ENCODE measurements at regions not wholly inside any gene's neighbourhood (a gene's known extent, or its start where the extent isn't known, plus 50 kb on each side); places are given as distances from the start of the nearest gene placed in this dataset.
"Not testable (repeated sequence)": the region's sequence is repeated elsewhere in the genome, so short reads cannot be mapped to it uniquely, and the experiment has no call there.

DNA sequence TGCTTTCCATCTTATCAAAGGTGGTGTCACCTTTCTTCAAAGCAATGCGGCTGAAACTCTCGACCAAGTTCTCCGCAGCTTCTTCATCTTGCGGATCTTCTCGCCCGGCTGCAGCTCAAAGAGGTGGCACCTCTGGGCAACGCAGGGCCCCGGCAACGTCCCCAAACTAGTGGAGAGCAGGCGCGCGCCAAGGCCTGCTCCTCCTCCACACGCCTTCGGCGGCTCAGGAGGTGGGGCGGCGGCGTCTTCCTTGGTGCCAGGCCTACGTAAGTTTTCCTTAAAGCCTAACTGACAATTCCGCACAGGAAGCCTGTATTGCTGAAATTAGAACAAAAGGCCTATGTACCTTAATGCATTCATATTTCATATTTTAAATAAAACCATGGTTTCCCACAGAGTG is 112.0 kb downstream of the TMX1 start:
- no peak for DNase-seq

DNA sequence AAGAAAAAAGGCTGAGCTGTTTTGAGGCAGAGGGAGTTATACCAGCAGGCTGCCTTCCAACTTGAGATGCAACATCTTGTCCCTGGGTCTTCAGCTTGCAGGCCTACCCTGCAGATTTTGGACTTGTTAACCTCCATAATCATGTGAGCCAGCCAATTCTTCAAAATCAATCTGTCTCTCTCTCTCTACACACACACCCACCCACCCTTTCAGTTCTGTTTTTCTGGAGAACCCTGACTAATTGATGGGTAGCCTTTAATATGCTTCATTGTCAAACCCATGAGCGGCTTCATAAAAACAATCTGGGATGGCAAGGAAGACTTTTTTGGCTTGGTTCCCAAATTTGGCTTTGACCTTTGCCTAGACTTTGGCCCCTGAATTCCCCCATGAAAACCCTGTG is 113.9 kb downstream of the TMX1 start:
- no peak for DNase-seq

DNA sequence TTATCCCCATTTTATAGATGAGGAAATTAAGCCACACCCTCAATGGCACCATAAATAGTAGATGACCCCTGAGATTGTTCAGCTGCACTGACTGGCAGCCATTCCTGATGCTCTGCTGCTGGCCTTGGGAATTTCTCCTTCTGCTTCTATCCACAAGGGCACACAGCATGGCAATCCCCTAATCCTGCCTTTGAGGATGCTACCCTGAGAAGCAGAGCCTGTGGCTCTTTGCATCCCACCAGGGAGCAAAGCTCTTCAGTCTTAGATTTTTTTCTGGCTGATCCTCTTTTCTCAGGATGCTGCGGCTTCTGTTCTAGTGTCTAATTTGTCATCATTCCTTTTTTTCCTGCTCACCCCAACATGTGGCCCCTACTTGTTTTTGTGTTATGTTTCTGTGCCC is 114.8 kb downstream of the TMX1 start:
- no peak for DNase-seq

DNA sequence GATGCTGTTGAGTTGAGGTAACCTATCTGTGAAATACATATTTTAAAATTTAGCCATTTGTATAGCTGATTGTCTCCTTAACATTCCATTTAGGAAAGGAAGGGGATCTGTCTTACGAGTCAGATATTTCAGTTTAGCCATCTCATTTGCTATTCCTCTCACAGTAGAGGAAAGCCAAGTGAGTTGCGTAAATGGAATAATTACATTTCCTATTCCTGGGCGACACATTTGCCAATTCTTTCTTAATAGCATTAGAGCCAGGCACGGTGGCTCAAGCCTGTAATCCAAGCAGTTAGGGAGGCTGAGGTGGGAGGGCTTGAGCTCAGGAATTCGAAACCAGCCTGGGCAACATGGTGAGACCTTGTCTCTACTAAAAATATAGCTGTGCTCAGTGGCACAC is 116.3 kb downstream of the TMX1 start:
- DNase-seq: no peak

DNA sequence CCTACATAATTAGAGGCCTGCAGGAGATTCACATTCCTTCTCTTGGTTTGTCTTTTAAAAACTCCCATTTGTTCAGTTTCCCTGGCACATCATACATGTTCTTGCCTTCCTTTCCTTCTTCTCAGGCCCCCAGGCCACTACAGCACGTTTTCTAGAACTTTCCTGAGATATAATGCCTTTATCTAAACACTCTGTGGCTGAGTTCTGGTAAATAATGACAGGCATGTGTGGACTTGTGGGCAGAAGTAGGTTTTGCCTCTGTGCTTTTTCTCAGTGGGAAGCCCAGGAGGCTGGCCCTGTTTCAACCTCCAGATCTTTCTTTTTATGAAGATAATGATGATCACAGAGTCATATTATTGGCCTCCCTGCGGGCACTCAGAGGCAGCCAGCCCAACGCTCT is 117.2 kb downstream of the TMX1 start:
- no peak for DNase-seq

DNA sequence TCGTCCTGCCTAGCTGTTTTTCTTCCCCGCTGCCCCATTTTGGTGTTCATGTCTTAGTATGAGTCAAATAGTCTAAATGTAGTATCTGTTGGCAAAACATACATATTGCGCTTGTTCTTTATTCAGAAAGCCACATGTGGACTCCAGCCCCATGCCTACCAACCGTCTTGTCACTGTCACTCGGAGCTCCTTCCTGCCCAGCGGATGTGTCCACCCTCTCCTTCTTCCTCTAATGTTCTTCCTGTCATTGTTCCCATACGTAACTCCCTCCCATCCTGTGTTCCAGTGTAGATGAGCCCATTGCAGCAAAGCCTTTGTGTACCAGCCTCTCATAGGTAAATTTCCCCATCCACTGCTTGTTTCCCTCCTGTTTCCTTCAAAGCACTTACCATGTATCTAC is 120.5 kb downstream of the TMX1 start:
- DNase-seq: no peak

DNA sequence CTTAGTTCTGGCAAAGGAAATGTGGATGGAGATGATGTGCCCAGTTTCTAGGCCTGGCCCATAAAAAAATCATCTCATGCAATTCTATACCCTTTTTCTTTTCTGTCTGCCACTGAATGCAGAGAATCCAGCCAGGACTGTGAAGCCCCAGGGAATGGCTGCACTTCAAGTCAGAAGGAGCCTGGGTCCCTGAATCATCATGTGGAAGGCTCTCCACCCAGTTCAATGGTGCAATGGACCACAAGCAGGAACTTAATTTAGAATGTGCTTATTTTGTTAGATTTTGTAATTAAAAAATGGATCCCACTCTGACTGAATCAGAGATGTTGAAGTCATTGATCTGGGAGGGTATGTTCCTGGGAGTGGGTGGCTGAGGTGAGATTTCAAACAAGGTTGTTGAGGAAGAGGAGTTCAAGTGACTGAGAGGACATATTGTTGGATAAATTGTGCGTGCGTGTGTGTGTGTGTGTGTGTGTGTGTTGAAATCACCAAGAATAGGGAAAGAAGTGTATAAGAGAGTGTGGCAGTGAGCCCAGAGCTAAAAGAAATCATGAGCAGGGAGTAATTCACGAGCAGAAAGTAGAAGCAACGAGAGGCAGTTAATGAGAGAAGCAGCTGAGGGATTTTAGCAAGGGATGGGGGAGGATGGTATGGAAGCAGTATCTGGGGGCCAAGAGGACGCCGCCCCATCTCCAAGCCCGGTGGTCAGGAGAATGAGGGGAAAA is 125.4 kb downstream of the TMX1 start:
- no peak for DNase-seq

DNA sequence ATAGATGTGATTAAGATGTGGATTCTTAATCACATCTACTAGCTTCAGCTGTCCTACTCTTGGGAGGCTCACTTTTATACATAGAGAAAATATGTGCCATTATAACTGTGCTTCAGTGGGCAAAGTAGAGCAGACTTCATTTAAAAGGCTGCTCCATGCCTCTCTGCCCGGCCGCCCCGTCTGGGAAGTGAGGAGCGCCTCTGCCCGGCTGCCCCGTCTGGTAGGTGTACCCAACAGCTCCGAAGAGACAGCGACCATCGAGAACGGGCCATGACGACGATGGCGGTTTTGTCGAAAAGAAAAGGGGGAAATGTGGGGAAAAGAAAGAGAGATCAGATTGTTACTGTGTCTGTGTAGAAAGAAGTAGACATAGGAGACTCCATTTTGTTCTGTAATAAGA is 126.4 kb downstream of the TMX1 start:
- DNase-seq: not testable (repeated sequence)

DNA sequence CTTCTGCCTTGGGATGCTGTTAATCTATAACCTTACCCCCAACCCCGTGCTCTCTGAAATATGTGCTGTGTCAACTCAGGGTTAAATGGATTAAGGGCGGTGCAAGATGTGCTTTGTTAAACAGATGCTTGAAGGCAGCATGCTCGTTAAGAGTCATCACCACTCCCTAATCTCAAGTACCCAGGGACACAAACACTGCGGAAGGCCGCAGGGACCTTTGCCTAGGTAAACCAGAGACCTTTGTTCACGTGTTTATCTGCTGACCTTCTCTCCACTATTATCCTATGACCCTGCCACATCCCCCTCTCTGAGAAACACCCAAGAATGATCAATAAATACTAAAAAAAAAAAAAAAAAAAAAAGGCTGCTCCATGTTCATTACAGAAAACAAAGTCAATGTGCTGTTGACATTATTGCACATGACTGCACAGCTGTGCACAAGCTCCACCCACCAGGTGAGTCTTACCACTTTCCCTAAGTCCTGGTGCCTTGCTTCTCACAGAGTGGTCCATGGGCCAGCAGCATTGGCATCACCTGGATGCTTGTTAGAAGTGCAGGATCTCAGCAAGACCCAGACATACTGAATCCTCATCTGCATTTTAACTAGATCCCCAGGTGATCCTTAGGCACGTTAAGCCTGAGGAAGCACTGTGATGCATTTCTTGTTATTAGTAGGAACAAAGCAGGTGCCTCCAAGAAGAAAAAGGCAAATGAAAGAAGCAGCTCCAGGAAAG is 127.0 kb downstream of the TMX1 start:
- not testable (repeated sequence) for DNase-seq

DNA sequence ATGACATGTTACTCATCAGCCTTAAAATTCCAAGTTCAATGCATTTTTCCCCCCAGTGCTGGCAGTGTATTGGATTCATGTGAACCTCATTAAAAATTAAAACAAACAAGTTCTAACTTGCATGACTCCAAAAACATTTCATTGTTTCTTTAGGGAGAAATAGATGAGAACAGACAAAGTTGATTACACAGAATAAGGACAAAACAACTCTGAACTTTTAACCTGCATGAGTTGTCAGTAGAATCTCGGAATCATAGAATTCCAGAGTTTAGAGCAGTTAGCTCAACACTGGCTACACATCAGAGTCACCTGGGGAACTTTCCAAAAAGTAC is 127.5 kb downstream of the TMX1 start:
- no peak for DNase-seq

DNA sequence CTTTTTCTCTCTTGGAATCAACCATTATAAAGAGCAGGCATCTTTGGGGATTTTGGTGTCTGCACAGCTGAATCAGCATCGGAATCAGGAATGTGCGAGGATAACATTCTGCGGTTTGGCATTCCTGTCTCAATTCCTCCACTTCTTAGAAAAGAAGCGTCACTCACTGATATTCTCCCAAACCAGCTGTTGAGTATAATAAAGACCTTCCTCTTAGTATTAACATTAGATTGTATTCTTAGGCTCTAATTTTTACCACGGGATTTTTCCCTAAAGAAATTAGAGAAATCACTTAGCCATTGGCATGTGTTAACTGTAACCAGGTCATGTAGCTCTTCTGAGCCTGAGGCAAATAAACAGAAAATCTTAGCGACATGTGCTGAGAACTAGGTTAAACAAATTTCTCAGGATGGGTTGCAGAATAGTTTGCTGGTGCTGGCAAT is 128.7 kb downstream of the TMX1 start:
- DNase-seq: no peak

DNA sequence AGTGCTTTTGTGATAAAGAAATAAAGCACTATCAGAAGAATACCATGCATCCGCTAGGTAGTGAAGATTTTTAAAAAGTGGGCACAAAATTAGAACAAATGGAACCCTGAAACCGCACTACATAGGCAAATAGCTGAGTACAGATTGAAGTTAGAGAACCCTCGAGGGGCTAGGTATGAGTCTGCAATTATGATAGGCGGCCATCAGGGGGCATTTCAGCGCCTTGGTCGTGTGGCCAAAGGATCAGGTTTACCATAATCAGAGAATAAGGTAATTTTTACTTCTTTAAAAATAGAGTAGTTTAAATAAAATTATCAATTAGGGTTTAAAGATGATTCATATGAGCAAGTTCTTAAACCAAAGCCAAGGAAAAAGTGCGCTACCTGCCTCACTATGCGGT is 129.8 kb downstream of the TMX1 start:
- DNase-seq: no peak

DNA sequence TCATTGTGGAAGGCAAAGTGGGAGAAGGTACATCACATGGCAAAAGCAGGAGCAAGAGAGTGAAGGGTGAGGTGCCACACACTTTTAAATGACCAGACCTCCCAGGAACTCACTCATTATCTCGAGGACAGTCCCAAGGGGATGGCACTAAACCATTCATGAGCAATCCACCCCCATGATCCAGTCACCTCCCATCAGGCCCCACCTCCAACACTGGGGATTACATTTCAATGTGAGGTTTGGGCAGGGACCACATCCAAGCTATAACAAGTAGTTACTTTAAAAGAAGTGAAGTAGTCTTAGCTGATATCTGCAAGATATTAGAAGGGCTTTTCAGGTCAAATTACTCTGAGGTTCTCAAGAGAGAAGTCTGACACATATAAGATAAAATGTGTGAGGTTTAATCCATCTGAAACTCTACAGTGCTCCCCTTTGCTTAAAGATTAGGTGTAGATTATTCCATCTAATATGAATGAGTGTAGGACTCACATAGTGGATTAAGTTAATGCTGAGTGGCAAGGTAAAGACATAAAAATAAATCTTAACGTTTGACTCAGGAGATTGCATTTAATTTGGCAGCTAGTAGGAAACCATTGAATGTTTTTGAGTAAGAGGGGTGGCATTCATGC is 130.8 kb downstream of the TMX1 start:
- no peak for DNase-seq

DNA sequence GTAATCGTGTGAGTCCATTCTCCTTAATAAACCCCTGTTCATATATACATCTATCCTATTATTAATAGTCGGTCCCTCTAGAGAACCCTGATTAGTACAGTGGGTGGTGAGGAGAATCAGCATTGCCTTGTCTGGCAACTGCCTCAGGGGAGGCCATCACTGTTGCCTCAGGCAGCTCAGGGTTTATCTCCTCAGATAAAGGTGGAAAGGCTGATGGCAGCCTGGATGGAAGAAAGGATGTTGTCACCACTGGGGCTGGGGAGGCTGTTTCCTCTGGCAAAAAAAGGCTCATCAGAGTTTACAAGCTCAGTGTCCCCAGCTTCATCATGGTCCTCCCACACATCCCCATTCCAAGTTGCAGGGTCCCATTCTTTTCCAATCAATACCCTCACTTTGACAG is 137.1 kb downstream of the TMX1 start:
- not testable (repeated sequence) for DNase-seq

DNA sequence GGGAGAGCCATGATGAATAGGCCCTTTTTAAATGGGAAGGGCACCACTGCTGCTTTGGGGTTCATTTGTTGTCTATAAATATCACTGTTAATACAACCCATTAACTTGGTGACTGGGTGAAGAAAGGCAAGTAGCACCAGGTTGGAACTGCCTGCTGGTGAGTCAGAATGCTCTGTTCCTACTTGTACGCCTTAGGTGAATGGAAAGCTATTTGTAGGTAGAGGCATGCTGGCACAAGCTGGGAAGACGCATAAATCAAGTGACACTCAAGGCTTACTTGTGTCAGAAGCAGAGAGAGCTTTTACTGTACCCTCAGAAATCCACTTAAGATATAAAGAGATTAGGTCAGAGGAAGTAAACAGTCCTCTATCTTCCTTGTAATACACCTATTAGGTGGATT is 142.5 kb downstream of the TMX1 start:
- no peak for DNase-seq

DNA sequence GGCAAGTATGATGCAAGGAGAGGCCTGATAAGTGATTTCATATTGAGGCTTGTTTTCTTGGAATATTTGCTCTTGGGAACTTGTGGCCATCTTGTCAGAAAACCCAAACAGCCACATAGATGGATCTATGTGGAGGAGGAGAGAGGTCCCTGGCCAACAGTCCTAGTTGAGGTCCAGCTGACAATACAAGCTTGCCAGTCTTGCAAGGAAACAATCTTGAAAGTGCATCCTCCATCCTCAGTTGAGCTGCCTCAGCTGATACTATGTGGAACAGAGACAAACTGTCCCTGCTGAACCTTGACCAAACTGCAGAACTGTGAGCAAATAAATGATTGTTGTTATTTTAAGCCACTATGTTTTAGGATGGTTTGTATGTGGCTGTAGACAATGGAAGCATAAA is 146.4 kb downstream of the TMX1 start:
- DNase-seq: no peak

DNA sequence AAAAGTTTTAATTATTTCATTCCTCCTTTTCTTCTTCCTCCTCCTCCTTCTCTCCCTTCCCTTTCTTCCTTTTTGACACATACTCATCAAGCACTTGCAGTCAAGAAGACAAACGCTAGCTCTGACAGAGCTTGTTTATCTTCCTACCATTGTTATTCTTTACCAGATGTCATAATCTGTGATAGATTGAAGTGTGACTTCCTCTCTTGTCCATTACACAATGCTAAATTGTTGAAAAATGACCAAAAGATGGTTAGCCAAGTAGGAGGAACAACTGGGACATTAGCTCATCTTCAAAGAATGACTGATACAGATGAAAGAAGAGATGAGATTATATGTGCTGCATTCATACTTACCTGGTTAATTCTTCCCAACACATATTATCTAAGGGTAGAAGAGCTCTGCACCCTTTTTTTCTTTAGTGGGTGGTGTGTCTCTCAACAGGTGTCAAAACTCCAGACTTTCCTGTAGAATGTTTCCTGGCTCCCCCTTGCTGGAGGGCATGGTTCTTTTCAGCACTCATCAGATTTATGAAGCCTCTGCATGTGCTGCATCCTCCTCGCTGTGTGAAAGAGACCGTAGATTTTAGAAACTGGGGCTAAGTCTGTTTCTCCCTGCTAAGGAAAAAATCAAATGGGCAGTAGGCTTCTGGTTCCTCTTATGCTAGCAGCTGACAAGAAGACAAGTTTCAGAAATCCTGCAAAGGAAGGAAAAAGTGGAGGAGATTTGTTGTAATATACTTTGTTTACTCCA is 147.1 kb downstream of the TMX1 start:
- no peak for DNase-seq

DNA sequence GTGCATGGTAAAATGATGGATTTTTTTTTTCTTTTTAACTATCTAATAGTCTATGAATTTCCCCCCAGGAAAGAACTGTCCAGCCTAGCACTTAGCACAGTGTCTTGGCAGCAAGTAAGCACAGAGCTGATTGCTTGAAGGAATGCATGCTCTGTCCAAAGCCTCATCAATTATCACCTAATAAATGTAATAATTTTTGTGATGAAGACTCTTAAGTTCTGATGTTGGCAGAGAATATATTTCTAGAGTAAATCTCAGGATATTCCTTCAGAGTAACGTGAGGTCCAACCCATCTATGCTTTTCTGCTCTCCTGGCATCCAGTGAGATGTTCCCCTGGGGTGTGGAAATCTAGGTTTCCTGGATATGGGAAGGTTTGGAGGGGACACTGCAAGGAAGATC is 152.4 kb downstream of the TMX1 start:
- no peak for DNase-seq

DNA sequence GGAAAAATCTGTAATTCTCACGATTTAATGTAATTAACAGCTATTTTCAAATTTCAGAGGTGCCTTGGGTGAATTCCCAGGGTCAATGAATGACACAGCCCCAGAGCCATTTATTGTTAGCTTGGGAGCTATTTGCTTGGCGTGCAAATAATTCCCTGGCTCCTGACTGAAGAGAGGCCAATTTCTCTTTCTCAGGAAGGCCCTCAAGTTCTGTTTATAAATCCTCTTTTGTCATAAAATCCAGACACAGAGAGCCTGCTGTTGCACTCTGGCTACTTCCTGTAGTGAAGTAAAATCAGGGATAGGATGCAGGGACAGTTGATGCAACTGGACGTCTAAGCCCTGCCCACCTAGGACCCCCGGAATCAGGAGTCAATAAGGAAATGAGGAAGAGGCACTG is 154.3 kb downstream of the TMX1 start:
- no peak for DNase-seq

DNA sequence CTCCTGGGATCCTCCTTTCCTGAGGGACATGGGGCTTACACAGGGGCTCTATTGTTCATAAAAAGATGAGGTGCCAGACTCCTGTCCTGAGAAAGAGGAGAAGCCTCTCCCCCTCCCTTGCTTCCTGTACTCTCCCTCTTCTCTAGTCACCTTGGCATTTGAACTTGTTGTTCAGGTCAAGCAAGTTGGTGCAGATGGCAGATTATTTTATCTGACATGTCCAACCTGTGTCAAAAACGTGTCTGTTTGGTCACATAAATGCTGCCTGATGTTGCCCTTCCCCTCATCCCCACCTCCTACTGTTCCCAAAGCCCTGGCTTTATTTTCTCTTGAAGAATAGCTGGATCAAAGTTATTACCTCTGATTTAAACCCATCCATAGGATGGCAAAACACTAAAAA is 154.8 kb downstream of the TMX1 start:
- DNase-seq: no peak

DNA sequence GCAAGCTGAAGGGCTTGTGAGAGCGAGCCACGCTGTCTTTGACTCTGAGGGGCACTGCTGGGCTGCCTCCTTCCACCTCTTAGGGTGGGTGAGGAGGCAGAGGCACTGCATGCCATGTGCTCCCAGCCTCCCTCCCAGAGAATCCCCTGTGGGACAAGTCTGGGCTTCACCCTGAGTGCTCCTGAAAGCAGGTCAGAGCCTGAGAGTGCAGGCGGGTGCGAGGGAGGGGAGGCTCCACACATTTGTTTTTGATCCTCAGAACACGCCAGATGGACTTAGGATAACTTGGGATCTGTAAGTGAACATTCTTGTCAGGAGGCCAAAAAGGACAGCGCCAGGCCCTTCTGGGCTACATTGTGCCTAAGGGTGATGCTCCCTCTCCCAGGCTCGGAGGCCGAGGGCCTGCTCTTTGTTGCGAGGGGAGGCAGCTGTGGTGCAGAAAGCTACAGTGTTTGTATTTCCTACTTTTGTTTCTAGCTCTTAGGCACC is 155.4 kb downstream of the TMX1 start:
- DNase-seq: no peak

DNA sequence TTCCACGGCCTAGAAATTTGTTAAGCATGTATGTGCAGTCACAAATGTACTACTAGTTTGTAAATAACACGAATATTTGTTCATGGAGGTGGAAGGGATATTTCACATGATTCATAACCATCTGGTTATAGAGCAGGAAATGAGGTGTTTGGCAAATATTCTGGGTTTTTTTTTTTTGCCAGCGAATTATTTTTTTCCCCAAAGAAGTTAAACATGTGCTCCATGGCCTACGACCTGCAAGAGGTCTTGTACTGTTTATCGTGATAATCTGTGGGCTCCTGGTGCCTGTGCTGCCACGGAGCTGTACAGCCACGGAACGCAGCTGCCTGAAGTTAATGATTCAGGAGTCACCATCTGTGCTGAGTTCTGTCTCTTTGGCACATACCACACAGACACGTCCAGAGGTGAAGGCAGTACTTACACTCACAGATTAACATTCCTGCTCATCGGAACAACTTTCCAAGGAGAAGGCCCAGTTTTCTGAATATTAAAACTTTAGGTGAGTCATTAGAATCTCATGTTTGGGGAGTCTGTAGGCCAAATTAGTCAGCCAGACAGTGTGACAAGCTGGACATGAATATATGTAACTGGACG is 156.3 kb downstream of the TMX1 start:
- DNase-seq: no peak

DNA sequence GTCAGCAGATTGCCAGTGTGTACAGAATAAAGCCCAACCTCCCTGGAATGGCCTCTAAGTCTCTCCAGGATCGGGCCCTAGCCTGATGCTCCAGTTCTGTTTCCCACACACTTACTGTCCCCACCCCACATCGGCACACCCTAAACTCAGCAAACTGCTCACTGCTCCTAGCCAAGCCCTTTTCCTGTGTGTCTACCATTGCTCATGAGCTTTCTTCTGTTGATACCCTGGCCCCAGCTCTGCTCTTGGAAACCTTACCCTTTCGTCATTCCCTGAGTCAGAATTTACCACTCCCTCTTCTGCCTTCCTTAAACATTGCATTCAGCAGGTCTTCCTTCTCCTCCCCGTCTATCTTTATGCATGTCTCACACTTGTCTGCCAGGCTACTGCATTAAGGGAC is 158.9 kb downstream of the TMX1 start:
- DNase-seq: no peak
